ENCODE measurements at regions not wholly inside any gene's neighbourhood (a gene's known extent, or its start where the extent isn't known, plus 50 kb on each side); places are given as distances from the start of the nearest gene placed in this dataset.

- TF ChIP-seq MXD4 (CRISPR knock-in tag; IDR thresholded peaks at IDR 0.05) (no peak), ZNF3 (CRISPR knock-in tag; IDR thresholded peaks at IDR 0.05) (no peak), GPBP1L1 (CRISPR knock-in tag; IDR thresholded peaks at IDR 0.05) (no peak), CTCF (CRISPR knock-in tag; IDR thresholded peaks at IDR 0.05) (no peak), MTF2 (CRISPR knock-in tag; IDR thresholded peaks at IDR 0.05; ENCODE audit: borderline replicate concordance) (no peak), POLR2A (IDR thresholded peaks at IDR 0.05; ENCODE audit: insufficient read depth in 1 of 2, low read depth in 2 of 2, low read length in 2 of 2) (no peak), ZBTB26 (CRISPR knock-in tag; IDR thresholded peaks at IDR 0.05; ENCODE audit: borderline replicate concordance) (no peak), ZBTB1 (CRISPR knock-in tag; IDR thresholded peaks at IDR 0.05; ENCODE audit: borderline replicate concordance) (no peak), POLR2AphosphoS5 (IDR thresholded peaks at IDR 0.05; ENCODE audit: low read depth, low read length) (no peak), EZH2 (conservative IDR thresholded peaks at IDR 0.05; ENCODE audit: low read depth, low read length) (no peak), ATF3 (CRISPR knock-in tag; IDR thresholded peaks at IDR 0.05) (no peak)
Measured at GRCh38 chr6:119604124-119604523, 254.6 kb upstream of the MAN1A1 start.
